HL-60 (cell line): ENCODE measurements at regions not wholly inside any gene's neighbourhood (a gene's known extent, or its start where the extent isn't known, plus 50 kb on each side); places are given as distances from the start of the nearest gene placed in this dataset.

Source experiments
- CTCF ChIP-seq: IDR thresholded peaks from one replicate; pipeline ENCODE4 v1.5.1; 2011; ENCODE audit warnings: low read length, control low read depth, inconsistent platforms; ENCODE audit not compliant: insufficient read depth
- GABPA ChIP-seq: IDR thresholded peaks from 2 replicates; pipeline ENCODE4 v1.6.1; 2012; ENCODE audit warnings: low read depth
- POLR2AphosphoS5 ChIP-seq: IDR thresholded peaks from 2 replicates; pipeline ENCODE4 v1.6.1; 2012; ENCODE audit warnings: low read depth

GRCh38 chr2:6652251-6652650 lies 213.5 kb downstream of the CMPK2 start:
- TF ChIP-seq CTCF (no peak), POLR2AphosphoS5 (no peak), GABPA (no peak)
